ENCODE measurements at regions not wholly inside any gene's neighbourhood (a gene's known extent, or its start where the extent isn't known, plus 50 kb on each side); places are given as distances from the start of the nearest gene placed in this dataset.

GRCh38 chr1:114203595-114204128 is 50.0 kb upstream of the SYT6 start:
- intact Hi-C loops (cut with DNase I; ENCODE audit: low total_unique reads), result no loop called here
- Histone ChIP-seq H3K4me1 (no peaks in the 10 kb centered on the region), H3K27me3 (peaks cover 0 to 2% of the 10 kb centered on the region in 2 donors), H3K9me3 (no peaks in the 10 kb centered on the region), H3K4me3 (no peak overlapping the region), H3K27ac (no peak overlapping the region), H3K36me3 (no peaks in the 10 kb centered on the region)
- DNase-seq (ENCODE audit: low spot score in 2 of 2), result no peak
- TF ChIP-seq CTCF (IDR thresholded peaks at IDR 0.05) (no peak), POLR2AphosphoS5 (IDR thresholded peaks at IDR 0.05) (no peak), POLR2A (IDR thresholded peaks at IDR 0.05) (no peak)
